Lung (tissue), 11 donors: ENCODE measurements at regions not wholly inside any gene's neighbourhood (a gene's known extent, or its start where the extent isn't known, plus 50 kb on each side); places are given as distances from the start of the nearest gene placed in this dataset.

Experiments
- ATAC-seq: fragments of 200-7000 bp; cut with Tn5 transposase; one replicate; pipeline ENCODE4 v1.9.1; 2020; ENCODE audit warnings: moderate number of reproducible peaks; ENCODE audit not compliant: insufficient read depth, low FRiP score
- DNase-seq, 3 donors: peaks; one replicate each; pipeline ENCODE4 v3.0.0-alpha.2; 2013 to 2017
- H3K27ac ChIP-seq, 2 donors: one replicate each; pipeline ENCODE4 v1.5.1; 2013; ENCODE audit warnings: mild to moderate bottlenecking in 2 of 2, moderate library complexity in 2 of 2, control low read depth in 1 of 2, inconsistent platforms in 1 of 2, low read depth in 1 of 2, low read length in 1 of 2
- H3K27me3 ChIP-seq, 3 donors: one replicate each; pipeline ENCODE4 v1.5.1; 2013; ENCODE audit warnings: low read length in 2 of 3; ENCODE audit not compliant: control insufficient read depth in 3 of 3, insufficient read depth in 3 of 3
- H3K36me3 ChIP-seq, 4 donors: one replicate each; pipeline ENCODE4 v1.5.1; 2013; ENCODE audit warnings: low read length in 4 of 4, mild to moderate bottlenecking in 1 of 4, moderate library complexity in 1 of 4; ENCODE audit not compliant: control insufficient read depth in 4 of 4, insufficient read depth in 4 of 4
- H3K4me1 ChIP-seq, 5 donors: one replicate each; pipeline ENCODE4 v1.5.1; 2013; ENCODE audit warnings: low read length in 5 of 5, mild to moderate bottlenecking in 2 of 5, moderate library complexity in 1 of 5; ENCODE audit not compliant: control insufficient read depth in 5 of 5, insufficient read depth in 5 of 5
- H3K4me3 ChIP-seq: one replicate; pipeline ENCODE4 v1.5.1; 2013; ENCODE audit warnings: mild to moderate bottlenecking, control low read depth, moderate library complexity
- H3K9ac ChIP-seq, 2 donors: one replicate each; pipeline ENCODE4 v1.5.1; 2013; ENCODE audit warnings: low read length in 2 of 2, control low read depth in 1 of 2; ENCODE audit not compliant: insufficient read depth in 1 of 2
- H3K9me3 ChIP-seq, 4 donors: one replicate each; pipeline ENCODE4 v1.5.1; 2013; ENCODE audit warnings: low read length in 3 of 4, mild to moderate bottlenecking in 1 of 4, moderate library complexity in 1 of 4; ENCODE audit not compliant: control insufficient read depth in 4 of 4, insufficient read depth in 3 of 4
- WGBS, 2 donors: extraction: QIAGEN DNeasy Blood & Tissue Kit; methylation state at CpG; one replicate each; pipeline ENCODE4 v1.1.7; 2013; 5-methylcytosine and 5-hydroxymethylcytosine counted together
- TF ChIP-seq, protein P1 (sequence below): IDR thresholded peaks from 2 replicates; pipeline ENCODE4 v1.5.1; 2012; ENCODE audit warnings: mild to moderate bottlenecking; ENCODE audit errors: control extremely low read depth, extremely low read depth
- donor health status: control.
- donor health status: control.
- donor health status: Bipolar disorder and iron deficiency.
- donor health status: healthy.
- donor health status: DM: yes; HTN: yes; CAD: no.

DNA sequence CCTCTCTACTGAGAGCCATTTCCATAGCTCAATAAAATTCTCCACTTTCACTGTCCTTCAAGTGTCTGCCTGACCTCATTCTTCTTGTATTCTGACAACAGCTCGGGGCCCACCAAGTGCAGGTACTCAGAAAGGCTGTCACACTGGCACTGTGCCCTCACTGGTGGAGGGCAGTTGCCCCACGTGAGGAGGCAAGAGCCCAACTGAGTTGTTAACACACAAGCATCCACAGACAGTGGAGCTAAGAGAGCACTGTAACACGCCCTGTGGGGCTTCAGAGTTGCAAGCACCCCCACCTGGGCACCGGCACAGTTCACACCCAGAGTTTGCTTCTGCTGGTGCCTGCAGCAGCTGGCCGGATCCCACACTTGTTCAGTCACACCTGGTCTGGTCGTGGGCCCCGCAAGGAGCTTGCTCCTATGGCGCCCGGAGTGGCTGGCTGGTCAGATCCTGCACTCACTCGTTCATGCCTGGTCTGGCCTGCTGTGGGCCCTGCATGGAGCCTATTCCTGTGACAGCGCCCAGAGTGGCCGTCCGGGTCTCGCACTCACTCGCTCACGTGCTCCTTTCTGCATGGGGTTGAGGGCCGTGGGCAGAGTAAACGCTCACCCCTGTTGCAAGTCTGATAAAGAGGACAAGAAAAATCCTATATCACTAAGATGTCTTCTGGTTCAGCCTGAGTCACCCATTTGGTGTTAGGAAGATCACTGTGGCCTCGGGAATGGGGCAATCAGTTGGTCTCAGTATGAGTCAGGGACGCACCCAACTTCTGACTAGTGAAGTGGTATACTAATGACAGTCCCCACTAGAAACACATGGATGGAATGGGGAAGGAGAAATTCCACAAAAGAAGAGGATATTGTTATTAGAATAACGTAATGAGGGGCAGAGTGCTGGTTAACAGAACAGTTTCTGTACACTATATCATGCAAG is 87.0 kb upstream of the CCNH start:
- no peak overlapping the region for H3K27ac ChIP-seq
- ATAC-seq (no peak), DNase-seq (no peak)
- TF ChIP-seq, protein P1, sequence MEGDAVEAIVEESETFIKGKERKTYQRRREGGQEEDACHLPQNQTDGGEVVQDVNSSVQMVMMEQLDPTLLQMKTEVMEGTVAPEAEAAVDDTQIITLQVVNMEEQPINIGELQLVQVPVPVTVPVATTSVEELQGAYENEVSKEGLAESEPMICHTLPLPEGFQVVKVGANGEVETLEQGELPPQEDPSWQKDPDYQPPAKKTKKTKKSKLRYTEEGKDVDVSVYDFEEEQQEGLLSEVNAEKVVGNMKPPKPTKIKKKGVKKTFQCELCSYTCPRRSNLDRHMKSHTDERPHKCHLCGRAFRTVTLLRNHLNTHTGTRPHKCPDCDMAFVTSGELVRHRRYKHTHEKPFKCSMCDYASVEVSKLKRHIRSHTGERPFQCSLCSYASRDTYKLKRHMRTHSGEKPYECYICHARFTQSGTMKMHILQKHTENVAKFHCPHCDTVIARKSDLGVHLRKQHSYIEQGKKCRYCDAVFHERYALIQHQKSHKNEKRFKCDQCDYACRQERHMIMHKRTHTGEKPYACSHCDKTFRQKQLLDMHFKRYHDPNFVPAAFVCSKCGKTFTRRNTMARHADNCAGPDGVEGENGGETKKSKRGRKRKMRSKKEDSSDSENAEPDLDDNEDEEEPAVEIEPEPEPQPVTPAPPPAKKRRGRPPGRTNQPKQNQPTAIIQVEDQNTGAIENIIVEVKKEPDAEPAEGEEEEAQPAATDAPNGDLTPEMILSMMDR, result no peak
- no peaks in the 10 kb centered on the region for H3K4me1 ChIP-seq
- peaks cover 0 to 8% (median 1%) of the 10 kb centered on the region in 4 donors for H3K9me3 ChIP-seq
- no peaks in the 10 kb centered on the region for H3K36me3 ChIP-seq
- H3K4me3 ChIP-seq, result no peak overlapping the region
- H3K27me3 ChIP-seq, result no peaks in the 10 kb centered on the region
- no peak overlapping the region for H3K9ac ChIP-seq
- WGBS, 2 donors, result 83 to 89% methylated on average over 21 of the region's 21 CpGs
